Endothelial cell of umbilical vein (primary cell): ENCODE measurements at regions not wholly inside any gene's neighbourhood (a gene's known extent, or its start where the extent isn't known, plus 50 kb on each side); places are given as distances from the start of the nearest gene placed in this dataset.
A peak's percentile ranks its signal among the peaks of the same experiment; 100 is the strongest.

Experiments used
- BruUV-seq: library from RNA; stranded (reverse); fragments of 400-500 nt; replicated peaks from 2 replicates; lab custom pipeline; 2021; lab: Mats Ljungman, UMichigan
- CTCF ChIA-PET: fragments of 300-600, 350-600 bp; sonication (Branson Sonifier 250); formaldehyde crosslinking; loops from one replicate; lab custom pipeline; 2021; ENCODE audit warnings: antibody characterized with exemption, inconsistent platforms; lab: Charles Lee
- POLR2A ChIA-PET: fragments of 300-600, 350-600 bp; sonication (Branson Sonifier 250); formaldehyde crosslinking; loops from one replicate; lab custom pipeline; 2021; ENCODE audit warnings: antibody characterized with exemption, inconsistent platforms; lab: Charles Lee
- DNase-seq: peaks from one replicate; pipeline ENCODE4 v3.0.0-alpha.2; 2011; ENCODE audit warnings: low read depth, low spot score
- FAIRE-seq: peaks from 2 replicates; lab custom pipeline; 2011; peaks lifted over from hg19 to GRCh38; lab: Jason Lieb, UNC
- H2AFZ ChIP-seq: 2 replicates; pipeline ENCODE4 v1.6.0; 2012; ENCODE audit warnings: low read depth, low read length, control low read depth, inconsistent platforms
- H3K27ac ChIP-seq: 2 replicates; pipeline ENCODE4 v1.5.1; 2011; ENCODE audit warnings: low read depth, mild to moderate bottlenecking, control low read depth, low read length, moderate library complexity; ENCODE audit not compliant: insufficient read depth
- H3K27me3 ChIP-seq, 2 experiments: 2 replicates each; pipeline versions ENCODE4 v1.6.0 to v1.6.1; 2011; ENCODE audit warnings: low read length in 2 of 2, mixed read lengths in 1 of 2; ENCODE audit not compliant: control insufficient read depth in 2 of 2, insufficient read depth in 2 of 2
- H3K36me3 ChIP-seq, 2 experiments: 2 replicates in 1 of 2; 3 replicates in 1 of 2; pipeline ENCODE4 v1.5.1; 2011; ENCODE audit warnings: low read length in 2 of 2, mild to moderate bottlenecking in 1 of 2, moderate library complexity in 1 of 2; ENCODE audit not compliant: control insufficient read depth in 2 of 2, insufficient read depth in 2 of 2; ENCODE audit errors: extremely low read depth in 1 of 2
- H3K4me1 ChIP-seq: 3 replicates; pipeline ENCODE4 v1.5.1; 2011; ENCODE audit warnings: mild to moderate bottlenecking, low read length; ENCODE audit not compliant: control insufficient read depth, insufficient read depth; ENCODE audit errors: extremely low read depth
- H3K4me2 ChIP-seq: 2 replicates; pipeline ENCODE4 v1.6.1; 2011; ENCODE audit warnings: low read length, control low read depth, mixed read lengths; ENCODE audit not compliant: insufficient read depth
- H3K4me3 ChIP-seq, 3 experiments: fragments of 200-600 bp in 1 of 3; sonication (generic), shearing (Covaris generic) in 1 of 3; replicated peaks in 1 of 3; 2 replicates each; pipeline ENCODE4 v1.5.1; 2011 to 2016; ENCODE audit warnings: control low read depth in 3 of 3, low read length in 3 of 3, mild to moderate bottlenecking in 2 of 3, inconsistent platforms in 1 of 3, low read depth in 1 of 3, moderate library complexity in 1 of 3; ENCODE audit not compliant: insufficient read depth in 1 of 3
- H3K79me2 ChIP-seq: 2 replicates; pipeline ENCODE4 v1.6.0; 2012; ENCODE audit warnings: low read length, inconsistent platforms; ENCODE audit not compliant: control insufficient read depth, insufficient read depth
- H3K9ac ChIP-seq: replicated peaks from 2 replicates; pipeline ENCODE3; 2011; ENCODE audit warnings: low read length, control low read depth; ENCODE audit not compliant: insufficient read depth; ENCODE audit errors: extremely low read depth
- H3K9me1 ChIP-seq: replicated peaks from 3 replicates; pipeline ENCODE4 v1.6.0; 2011; ENCODE audit warnings: mild to moderate bottlenecking, low read length; ENCODE audit not compliant: control insufficient read depth, insufficient read depth; ENCODE audit errors: extremely low read depth
- H3K9me3 ChIP-seq: replicated peaks from 2 replicates; pipeline ENCODE4 v1.5.1; 2012; ENCODE audit warnings: low read length, inconsistent platforms; ENCODE audit not compliant: control insufficient read depth, insufficient read depth
- H4K20me1 ChIP-seq: replicated peaks from 2 replicates; pipeline ENCODE3; 2011; ENCODE audit warnings: mild to moderate bottlenecking, low read length; ENCODE audit not compliant: control insufficient read depth, insufficient read depth; ENCODE audit errors: extremely low read depth
- EZH2 ChIP-seq: IDR thresholded peaks from 2 replicates; pipeline ENCODE4 v1.6.1; 2012; ENCODE audit warnings: borderline replicate concordance, low read depth, mild to moderate bottlenecking, moderate library complexity, low read length, inconsistent platforms; ENCODE audit not compliant: severe bottlenecking
- FOS ChIP-seq: IDR thresholded peaks from 2 replicates; pipeline ENCODE4 v1.6.1; 2011; ENCODE audit warnings: mild to moderate bottlenecking, low read length, moderate library complexity, borderline replicate concordance; ENCODE audit not compliant: insufficient read depth
- GATA2 ChIP-seq: IDR thresholded peaks from 2 replicates; pipeline ENCODE4 v1.7.0; 2011; ENCODE audit warnings: low read depth, mild to moderate bottlenecking, moderate library complexity, mixed read lengths, low read length; ENCODE audit not compliant: insufficient read length, insufficient read depth
- JUN ChIP-seq: IDR thresholded peaks from 2 replicates; pipeline ENCODE4 v1.6.1; 2011; ENCODE audit warnings: borderline replicate concordance, low read depth; ENCODE audit not compliant: insufficient read length, insufficient read depth
- MYC ChIP-seq: IDR thresholded peaks from one replicate; pipeline ENCODE4 v1.6.1; 2011; ENCODE audit warnings: mild to moderate bottlenecking, low read depth, low read length
- POLR2A ChIP-seq: IDR thresholded peaks from 2 replicates; pipeline ENCODE4 v1.6.1; 2012; ENCODE audit warnings: low read depth, mild to moderate bottlenecking, control low read depth, low read length
- POLR2AphosphoS5 ChIP-seq: IDR thresholded peaks from 2 replicates; pipeline ENCODE4 v1.6.1; 2012; ENCODE audit warnings: low read depth, mild to moderate bottlenecking, control low read depth, low read length, moderate library complexity; ENCODE audit not compliant: insufficient read depth
- dilution Hi-C: fragments of 300-500 bp; cut with MboI; formaldehyde crosslinking; loops from one replicate; pipeline ENCODE4 v1.15.0; 2019; ENCODE audit warnings: low sequenced_read_pairs; ENCODE audit not compliant: extremely low pct_ligation_motif_present
- intact Hi-C: fragments of 100-400 bp; cut with micrococcal nuclease; formaldehyde crosslinking; loops from one replicate; pipeline ENCODE4 v1.10.0; 2022
- TF ChIP-seq, protein P1 (sequence below), 2 donors: IDR thresholded peaks; 1 replicate in 1 of 2; 2 replicates in 1 of 2; pipeline ENCODE4 v1.5.1; 2011; ENCODE audit warnings: low read length in 2 of 2, mild to moderate bottlenecking in 2 of 2, moderate library complexity in 2 of 2, control low read depth in 1 of 2, inconsistent platforms in 1 of 2, low read depth in 1 of 2; ENCODE audit not compliant: insufficient read depth in 1 of 2; ENCODE audit errors: extremely low read depth in 1 of 2
- TF ChIP-seq, protein P2 (sequence below): IDR thresholded peaks from 2 replicates; pipeline ENCODE4 v1.6.1; 2011; ENCODE audit not compliant: insufficient read depth, insufficient read length

DNA sequence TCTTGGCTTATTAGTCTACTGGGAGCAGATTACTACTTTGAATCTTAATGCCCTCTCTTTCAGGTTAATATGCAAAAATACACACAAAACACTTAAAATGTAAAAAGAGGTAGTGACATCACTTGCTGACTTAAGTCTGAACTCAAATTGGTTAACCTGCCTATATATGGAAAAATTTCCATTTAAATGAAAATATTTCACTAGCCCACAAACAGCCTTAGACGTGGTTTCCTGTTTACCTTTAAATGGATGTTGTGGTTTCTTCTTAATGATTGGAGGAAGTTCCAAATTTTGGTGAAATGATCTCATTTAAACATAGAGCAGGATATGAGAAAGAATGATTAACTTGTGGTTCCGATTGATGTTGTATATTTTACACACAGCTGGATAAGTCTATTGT, 553.7 kb downstream of the CD109 start:
- Histone ChIP-seq H3K4me1 (peaks cover 25% of the 10 kb centered on the region), H4K20me1 (no peaks in the 10 kb centered on the region), H2AFZ (no peak overlapping the region), H3K9me1 (no peaks in the 10 kb centered on the region), H3K27me3 (no peaks in the 10 kb centered on the region), H3K9ac (no peak overlapping the region), H3K4me2 (peak overlapping the region; percentile 62), H3K9me3 (no peaks in the 10 kb centered on the region), H3K4me3 (no peak overlapping the region), H3K27ac (peak overlapping the region; percentile 69), H3K36me3 (no peaks in the 10 kb centered on the region), H3K79me2 (no peaks in the 10 kb centered on the region)
- ChIA-PET CTCF (no interaction called here), POLR2A (no interaction called here)
- BruUV-seq = no TSS peak
- DNase-seq = peak; percentile 37
- intact Hi-C loops = loop anchor here (5.0 to 10.0 kb wide), 2 partner anchors 112 to 315 kb away; no protein-coding TSS in a partner anchor
- peak; percentile 41 for TF ChIP-seq JUN
- TF ChIP-seq FOS = peak; percentile 64
- TF ChIP-seq, protein P1, sequence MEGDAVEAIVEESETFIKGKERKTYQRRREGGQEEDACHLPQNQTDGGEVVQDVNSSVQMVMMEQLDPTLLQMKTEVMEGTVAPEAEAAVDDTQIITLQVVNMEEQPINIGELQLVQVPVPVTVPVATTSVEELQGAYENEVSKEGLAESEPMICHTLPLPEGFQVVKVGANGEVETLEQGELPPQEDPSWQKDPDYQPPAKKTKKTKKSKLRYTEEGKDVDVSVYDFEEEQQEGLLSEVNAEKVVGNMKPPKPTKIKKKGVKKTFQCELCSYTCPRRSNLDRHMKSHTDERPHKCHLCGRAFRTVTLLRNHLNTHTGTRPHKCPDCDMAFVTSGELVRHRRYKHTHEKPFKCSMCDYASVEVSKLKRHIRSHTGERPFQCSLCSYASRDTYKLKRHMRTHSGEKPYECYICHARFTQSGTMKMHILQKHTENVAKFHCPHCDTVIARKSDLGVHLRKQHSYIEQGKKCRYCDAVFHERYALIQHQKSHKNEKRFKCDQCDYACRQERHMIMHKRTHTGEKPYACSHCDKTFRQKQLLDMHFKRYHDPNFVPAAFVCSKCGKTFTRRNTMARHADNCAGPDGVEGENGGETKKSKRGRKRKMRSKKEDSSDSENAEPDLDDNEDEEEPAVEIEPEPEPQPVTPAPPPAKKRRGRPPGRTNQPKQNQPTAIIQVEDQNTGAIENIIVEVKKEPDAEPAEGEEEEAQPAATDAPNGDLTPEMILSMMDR (IDR thresholded peaks at IDR 0.05; ENCODE audit: extremely low read depth in 1 of 2, insufficient read depth in 1 of 2, low read depth in 1 of 2, low read length in 2 of 2) = no peak
- dilution Hi-C loops = no loop called here
- no peak for FAIRE-seq

DNA sequence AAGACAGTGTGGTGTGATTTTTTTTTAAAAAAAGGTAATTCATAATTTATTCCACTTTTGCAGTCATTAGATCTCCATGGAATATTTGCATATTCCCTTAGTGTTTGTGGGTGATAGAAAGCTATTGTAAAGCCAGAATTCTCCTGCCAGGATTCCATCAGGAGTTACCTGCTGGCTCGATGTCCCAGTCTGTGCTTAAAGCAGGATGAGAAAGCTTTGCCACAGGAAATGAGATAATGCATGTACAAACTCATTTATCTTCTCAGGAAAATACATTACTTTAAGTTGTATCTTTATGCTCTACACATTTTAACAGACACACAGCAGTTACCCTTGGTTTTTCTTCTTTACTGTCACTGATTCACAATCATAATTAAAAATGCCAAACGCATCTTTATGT, 553.0 kb downstream of the CD109 start:
- TF ChIP-seq MYC = no peak
- TF ChIP-seq EZH2 = no peak
- TF ChIP-seq POLR2AphosphoS5 = no peak
- no peak for TF ChIP-seq JUN
- TF ChIP-seq, protein P2, sequence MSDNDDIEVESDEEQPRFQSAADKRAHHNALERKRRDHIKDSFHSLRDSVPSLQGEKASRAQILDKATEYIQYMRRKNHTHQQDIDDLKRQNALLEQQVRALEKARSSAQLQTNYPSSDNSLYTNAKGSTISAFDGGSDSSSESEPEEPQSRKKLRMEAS = no peak
- TF ChIP-seq POLR2A = no peak
- TF ChIP-seq, protein P1 (IDR thresholded peaks at IDR 0.05; ENCODE audit: extremely low read depth in 1 of 2, insufficient read depth in 1 of 2, low read depth in 1 of 2, low read length in 2 of 2) = no peak
- no peak for TF ChIP-seq GATA2
- no peak for TF ChIP-seq FOS
- H2AFZ ChIP-seq = no peak overlapping the region
- peak overlapping the region; percentile 62 for H3K4me2 ChIP-seq
- BruUV-seq = no TSS peak
- H3K4me1 ChIP-seq = peaks cover 25% of the 10 kb centered on the region
- no peaks in the 10 kb centered on the region for H3K36me3 ChIP-seq
- ChIA-PET CTCF (interaction anchor here (0.7 kb wide), 1 partner anchor 960 kb away, joined by 3 read pairs; no protein-coding TSS in a partner anchor), POLR2A (no interaction called here)
- H3K27me3 ChIP-seq = no peaks in the 10 kb centered on the region
- H3K9me3 ChIP-seq = no peaks in the 10 kb centered on the region
- H3K4me3 ChIP-seq = no peak overlapping the region
- H3K79me2 ChIP-seq = no peaks in the 10 kb centered on the region
- peak overlapping the region; percentile 69 for H3K27ac ChIP-seq
- intact Hi-C loops = no loop called here
- no peak overlapping the region for H3K9ac ChIP-seq
- FAIRE-seq (no peak), DNase-seq (peak; percentile 28)
- H4K20me1 ChIP-seq = no peaks in the 10 kb centered on the region
- dilution Hi-C loops = no loop called here
- H3K9me1 ChIP-seq = no peaks in the 10 kb centered on the region
